ENCODE measurements at regions not wholly inside any gene's neighbourhood (a gene's known extent, or its start where the extent isn't known, plus 50 kb on each side); places are given as distances from the start of the nearest gene placed in this dataset.

DNA sequence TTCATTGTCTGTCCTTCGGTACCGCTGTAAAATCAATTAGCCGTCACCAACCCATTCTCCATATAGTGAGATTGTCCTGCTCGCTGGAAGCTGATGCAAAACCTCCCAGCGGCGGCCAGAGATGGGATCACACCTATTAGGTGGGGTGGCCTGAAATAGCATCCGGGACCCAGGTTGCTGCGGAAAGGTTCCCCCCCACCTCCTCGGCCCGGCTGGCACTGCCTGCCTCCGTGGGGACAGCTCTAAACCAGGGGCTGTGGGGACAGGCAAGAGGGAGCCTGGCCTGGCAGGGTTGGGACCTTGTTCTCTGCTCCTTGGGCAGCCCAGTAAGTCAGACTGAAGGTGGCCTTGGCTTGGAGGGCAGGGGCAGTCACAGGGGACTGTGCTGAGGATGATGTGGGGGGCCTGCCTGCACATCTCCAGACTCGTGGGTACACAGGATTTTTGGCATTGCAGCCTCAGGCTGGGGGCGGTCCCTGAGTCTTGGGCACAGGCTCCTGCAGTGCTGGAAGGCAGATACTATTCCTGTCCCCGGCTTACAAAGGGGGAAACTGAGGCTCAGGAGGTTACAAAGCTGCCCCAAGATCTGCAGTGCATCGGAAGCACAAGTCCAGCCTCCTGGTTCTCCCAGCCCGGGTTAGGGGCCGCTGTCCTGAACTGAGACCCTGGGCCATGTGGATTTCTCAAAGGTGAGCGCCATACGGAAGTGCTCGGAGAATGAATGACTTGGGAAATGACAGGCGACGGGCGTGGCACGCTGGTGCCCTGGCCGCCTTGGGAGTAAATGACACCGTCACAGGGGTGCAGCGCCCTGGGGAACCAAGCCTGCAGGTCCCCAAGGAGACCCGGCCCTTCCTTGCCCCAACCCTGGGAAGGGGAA, 65.6 kb downstream of the UNCX start:
- Histone ChIP-seq H3K36me3 (no peaks in the 10 kb centered on the region), H3K27me3 (peaks cover 0 to 18% of the 10 kb centered on the region in 2 donors), H3K27ac (no peak overlapping the region), H3K4me3 (no peak overlapping the region), H3K4me1 (no peaks in the 10 kb centered on the region), H3K9me3 (no peaks in the 10 kb centered on the region)
- intact Hi-C loops (cut with DNase I; ENCODE audit: low total_unique reads): no loop called here
- TF ChIP-seq, protein P1, sequence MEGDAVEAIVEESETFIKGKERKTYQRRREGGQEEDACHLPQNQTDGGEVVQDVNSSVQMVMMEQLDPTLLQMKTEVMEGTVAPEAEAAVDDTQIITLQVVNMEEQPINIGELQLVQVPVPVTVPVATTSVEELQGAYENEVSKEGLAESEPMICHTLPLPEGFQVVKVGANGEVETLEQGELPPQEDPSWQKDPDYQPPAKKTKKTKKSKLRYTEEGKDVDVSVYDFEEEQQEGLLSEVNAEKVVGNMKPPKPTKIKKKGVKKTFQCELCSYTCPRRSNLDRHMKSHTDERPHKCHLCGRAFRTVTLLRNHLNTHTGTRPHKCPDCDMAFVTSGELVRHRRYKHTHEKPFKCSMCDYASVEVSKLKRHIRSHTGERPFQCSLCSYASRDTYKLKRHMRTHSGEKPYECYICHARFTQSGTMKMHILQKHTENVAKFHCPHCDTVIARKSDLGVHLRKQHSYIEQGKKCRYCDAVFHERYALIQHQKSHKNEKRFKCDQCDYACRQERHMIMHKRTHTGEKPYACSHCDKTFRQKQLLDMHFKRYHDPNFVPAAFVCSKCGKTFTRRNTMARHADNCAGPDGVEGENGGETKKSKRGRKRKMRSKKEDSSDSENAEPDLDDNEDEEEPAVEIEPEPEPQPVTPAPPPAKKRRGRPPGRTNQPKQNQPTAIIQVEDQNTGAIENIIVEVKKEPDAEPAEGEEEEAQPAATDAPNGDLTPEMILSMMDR (IDR thresholded peaks at IDR 0.05): no peak
- TF ChIP-seq POLR2A (IDR thresholded peaks at IDR 0.05): no peak
- no peak for DNase-seq

DNA sequence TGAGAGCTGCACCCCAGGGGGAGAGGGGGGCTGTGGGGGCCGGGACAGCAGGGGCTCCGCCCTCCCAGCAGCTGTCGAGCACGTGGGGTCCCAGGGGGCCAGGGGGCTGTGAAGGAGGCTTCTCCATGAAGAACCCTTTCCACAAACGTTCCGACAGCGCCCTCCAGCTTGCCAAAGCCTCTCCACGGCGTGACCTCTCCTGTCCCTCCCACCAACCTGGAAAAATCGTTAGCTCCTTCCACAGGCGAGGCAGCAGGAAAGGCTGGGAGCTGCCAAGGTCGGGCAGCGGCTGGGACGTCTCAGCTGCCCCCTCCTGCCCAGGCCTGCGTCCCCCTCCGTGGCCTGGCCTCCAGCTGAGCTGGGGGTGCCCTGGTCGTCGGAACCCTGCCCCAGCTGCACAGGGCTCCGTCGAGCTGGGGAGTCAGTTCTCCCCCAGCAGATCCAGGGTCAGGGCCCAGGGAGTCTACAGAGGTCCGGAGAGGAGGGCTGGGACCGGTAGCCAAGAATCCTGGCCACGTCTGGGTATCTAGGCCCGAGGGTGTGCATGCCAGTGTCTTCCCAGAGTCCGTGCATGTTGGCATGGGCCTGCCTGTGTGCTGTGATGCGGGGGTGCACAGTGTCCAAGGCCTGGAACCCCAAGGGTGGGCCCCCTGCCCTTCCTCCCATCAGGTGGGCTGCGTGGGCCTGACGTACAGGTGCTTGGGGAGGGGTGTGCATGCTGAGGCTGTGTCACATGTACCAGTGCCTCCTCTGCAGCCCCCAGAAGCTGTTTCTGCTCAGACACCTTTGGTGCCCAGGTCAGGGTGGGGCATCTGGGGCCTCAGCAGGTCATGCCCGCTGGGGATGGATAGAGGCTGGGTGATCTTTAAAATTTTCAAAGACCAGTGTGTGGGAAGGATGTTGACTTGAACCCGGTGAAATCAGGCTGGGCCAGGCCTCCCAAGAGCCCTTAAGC, 66.5 kb downstream of the UNCX start:
- H3K36me3 ChIP-seq: no peaks in the 10 kb centered on the region
- no peak overlapping the region for H3K4me3 ChIP-seq
- H3K9me3 ChIP-seq: no peaks in the 10 kb centered on the region
- intact Hi-C loops (cut with DNase I; ENCODE audit: low total_unique reads): no loop called here
- DNase-seq: no peak
- H3K27me3 ChIP-seq: peaks cover 0 to 18% of the 10 kb centered on the region in 2 donors
- no peak overlapping the region for H3K27ac ChIP-seq
- no peaks in the 10 kb centered on the region for H3K4me1 ChIP-seq
- TF ChIP-seq, protein P1 (IDR thresholded peaks at IDR 0.05): no peak
- no peak for TF ChIP-seq POLR2A (IDR thresholded peaks at IDR 0.05)

DNA sequence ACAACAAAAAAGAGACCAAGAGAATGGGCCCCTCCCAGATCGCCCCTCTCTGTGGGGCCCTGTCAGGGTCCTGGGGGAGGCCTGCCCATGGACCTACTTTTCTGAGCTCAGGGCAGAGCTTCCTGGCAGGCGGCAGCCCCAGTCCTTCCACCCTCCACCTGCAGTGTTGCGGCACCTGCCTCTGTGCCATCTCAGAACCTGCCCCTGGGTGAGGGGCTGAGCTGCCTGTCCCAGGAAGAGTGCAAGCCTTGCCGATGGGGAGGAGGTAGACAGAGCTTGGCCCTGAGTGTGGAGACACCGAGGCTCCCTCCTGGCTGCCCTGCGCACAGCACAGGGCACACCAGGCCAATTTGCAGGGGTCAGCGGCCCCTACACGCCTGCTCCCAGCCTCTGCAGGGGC, 67.5 kb downstream of the UNCX start:
- no peak for TF ChIP-seq POLR2A (IDR thresholded peaks at IDR 0.05)
- TF ChIP-seq, protein P1 (IDR thresholded peaks at IDR 0.05): no peak
- H3K27ac ChIP-seq: no peak overlapping the region
- H3K36me3 ChIP-seq: no peaks in the 10 kb centered on the region
- H3K27me3 ChIP-seq: peaks cover 0 to 18% of the 10 kb centered on the region in 2 donors
- intact Hi-C loops (cut with DNase I; ENCODE audit: low total_unique reads): no loop called here
- DNase-seq: no peak
- no peaks in the 10 kb centered on the region for H3K4me1 ChIP-seq
- no peak overlapping the region for H3K4me3 ChIP-seq
- H3K9me3 ChIP-seq: no peaks in the 10 kb centered on the region

DNA sequence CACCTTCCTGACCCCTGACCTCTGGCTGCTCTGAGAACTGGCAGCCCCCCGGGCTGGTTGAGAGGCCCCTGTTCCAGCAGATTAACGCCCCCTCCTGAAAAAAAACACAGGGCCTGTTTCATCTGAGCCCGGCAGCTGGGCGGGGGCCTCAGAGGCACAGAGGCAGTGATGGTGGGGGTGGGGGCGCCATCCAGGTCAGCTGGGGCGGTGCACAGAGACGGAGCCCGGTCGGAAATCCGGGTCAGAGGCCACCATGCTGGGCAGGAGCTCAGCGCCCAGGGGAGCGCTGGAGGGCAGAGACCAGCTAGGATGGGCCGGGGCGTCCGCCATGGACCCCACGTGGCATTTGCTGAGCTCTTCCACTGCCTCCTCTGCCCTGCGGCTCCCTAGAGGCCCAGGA, 68.0 kb downstream of the UNCX start:
- Histone ChIP-seq H3K4me1 (no peaks in the 10 kb centered on the region), H3K27me3 (peaks cover 0 to 18% of the 10 kb centered on the region in 2 donors)
- intact Hi-C loops (cut with DNase I; ENCODE audit: low total_unique reads): no loop called here

More for the DNA sequence above, 68.0 kb downstream of the UNCX start:
- no peak for TF ChIP-seq POLR2A (IDR thresholded peaks at IDR 0.05)
- TF ChIP-seq, protein P1 (IDR thresholded peaks at IDR 0.05): no peak
- Histone ChIP-seq H3K27ac (no peak overlapping the region), H3K36me3 (no peaks in the 10 kb centered on the region), H3K4me3 (no peak overlapping the region), H3K9me3 (no peaks in the 10 kb centered on the region)
- DNase-seq: no peak

Data from uterus (tissue), 3 donors.